ENCODE measurements at regions not wholly inside any gene's neighbourhood (a gene's known extent, or its start where the extent isn't known, plus 50 kb on each side); places are given as distances from the start of the nearest gene placed in this dataset.

- no peak for DNase-seq
Observed at GRCh38 chr13:80121038-80121437, 219.9 kb downstream of the SPRY2 start.

GRCh38 chr13:80118506-80118905, 222.4 kb downstream of the SPRY2 start:
- DNase-seq, result no peak

- DNase-seq, result no peak
Observed at GRCh38 chr13:80118099-80118498, 222.8 kb downstream of the SPRY2 start.

- no peak for DNase-seq
Observed at GRCh38 chr13:80117515-80117914, 223.4 kb downstream of the SPRY2 start.

GRCh38 chr13:80116107-80116506, 224.8 kb downstream of the SPRY2 start:
- DNase-seq, result no peak

GRCh38 chr13:80115616-80116015, 225.3 kb downstream of the SPRY2 start:
- DNase-seq, result no peak

GRCh38 chr13:80113714-80114454, 227.0 kb downstream of the SPRY2 start:
- DNase-seq, result no peak

- DNase-seq, result no peak
Observed at GRCh38 chr13:80109303-80109702, 231.6 kb downstream of the SPRY2 start.

GRCh38 chr13:80105350-80105749, 235.6 kb downstream of the SPRY2 start:
- DNase-seq, result no peak

GRCh38 chr13:80101040-80101439, 239.9 kb downstream of the SPRY2 start:
- no peak for DNase-seq

- no peak for DNase-seq
Observed at GRCh38 chr13:80100636-80101035, 240.3 kb downstream of the SPRY2 start.

- no peak for DNase-seq
Observed at GRCh38 chr13:80097561-80097960, 243.4 kb downstream of the SPRY2 start.

- DNase-seq, result no peak
Observed at GRCh38 chr13:80096383-80096782, 244.5 kb downstream of the SPRY2 start.

GRCh38 chr13:80094526-80094925, 246.4 kb downstream of the SPRY2 start:
- no peak for DNase-seq

- DNase-seq, result no peak
Observed at GRCh38 chr13:80093888-80094287, 247.0 kb downstream of the SPRY2 start.

GRCh38 chr13:80086304-80086721, 254.6 kb downstream of the SPRY2 start:
- DNase-seq, result no peak

GRCh38 chr13:80083853-80084676, 256.9 kb downstream of the SPRY2 start:
- no peak for DNase-seq

GRCh38 chr13:80083081-80083852, 257.7 kb downstream of the SPRY2 start:
- no peak for DNase-seq

GRCh38 chr13:80082396-80083080, 258.4 kb downstream of the SPRY2 start:
- no peak for DNase-seq

- DNase-seq, result no peak
Observed at GRCh38 chr13:80074811-80075210, 266.1 kb downstream of the SPRY2 start.

GRCh38 chr13:80074143-80074752, 266.7 kb downstream of the SPRY2 start:
- no peak for DNase-seq

GRCh38 chr13:80072231-80072630, 268.7 kb downstream of the SPRY2 start:
- no peak for DNase-seq

Data from stimulated activated naive CD4-positive, alpha-beta T cell (primary cell).